Mesenchymal stem cell (in vitro differentiated cells and primary cell): ENCODE measurements at regions not wholly inside any gene's neighbourhood (a gene's known extent, or its start where the extent isn't known, plus 50 kb on each side); places are given as distances from the start of the nearest gene placed in this dataset.

Source experiments
- DNase-seq: peaks from one replicate; pipeline ENCODE4 v3.0.0-alpha.2; 2013
- H2AFZ ChIP-seq: one replicate; pipeline ENCODE4 v1.6.1; 2013; ENCODE audit warnings: low read depth, mild to moderate bottlenecking, control low read depth, inconsistent platforms, low read length, moderate library complexity
- H2AK5ac ChIP-seq: 2 replicates; pipeline ENCODE4 v1.6.1; 2013; ENCODE audit warnings: low read length, moderate library complexity, mild to moderate bottlenecking, inconsistent platforms; ENCODE audit not compliant: severe bottlenecking
- H2BK120ac ChIP-seq: one replicate; pipeline ENCODE4 v1.6.1; 2013; ENCODE audit warnings: low read depth, mild to moderate bottlenecking, inconsistent platforms, low read length, moderate library complexity
- H2BK12ac ChIP-seq, 2 experiments: one replicate each; pipeline ENCODE4 v1.6.1; 2013; ENCODE audit warnings: inconsistent platforms in 2 of 2, low read length in 2 of 2, mild to moderate bottlenecking in 2 of 2, moderate library complexity in 2 of 2, control low read depth in 1 of 2
- H2BK15ac ChIP-seq: one replicate; pipeline ENCODE4 v1.6.1; 2013; ENCODE audit warnings: mild to moderate bottlenecking, low read depth, inconsistent platforms; ENCODE audit not compliant: poor library complexity, severe bottlenecking
- H2BK5ac ChIP-seq: 2 replicates; pipeline ENCODE4 v1.6.1; 2013; ENCODE audit warnings: low read depth, mild to moderate bottlenecking, low read length, control low read depth, inconsistent platforms; ENCODE audit not compliant: poor library complexity, severe bottlenecking
- H3K14ac ChIP-seq, 2 experiments: one replicate each; pipeline ENCODE4 v1.6.1; 2013; ENCODE audit warnings: inconsistent platforms in 2 of 2, low read length in 2 of 2, control low read depth in 1 of 2, mild to moderate bottlenecking in 1 of 2, moderate library complexity in 1 of 2
- H3K18ac ChIP-seq, 2 experiments: one replicate each; pipeline ENCODE4 v1.6.1; 2013; ENCODE audit warnings: inconsistent platforms in 2 of 2, low read length in 2 of 2, control low read depth in 1 of 2, low read depth in 1 of 2, mild to moderate bottlenecking in 1 of 2
- H3K23ac ChIP-seq, 2 experiments: one replicate each; pipeline ENCODE4 v1.6.1; 2013; ENCODE audit warnings: inconsistent platforms in 2 of 2, low read length in 2 of 2, mild to moderate bottlenecking in 2 of 2, moderate library complexity in 2 of 2, control low read depth in 1 of 2
- H3K27ac ChIP-seq: 2 replicates; pipeline ENCODE4 v1.5.1; 2013; ENCODE audit warnings: mild to moderate bottlenecking, moderate library complexity, low read length, control low read depth, inconsistent platforms; ENCODE audit not compliant: poor library complexity, severe bottlenecking
- H3K27me3 ChIP-seq, 2 experiments: 2 replicates each; pipeline versions ENCODE4 v1.6.1 to v1.7.0; 2013; ENCODE audit warnings: low read length in 2 of 2, mild to moderate bottlenecking in 2 of 2, moderate library complexity in 2 of 2, control low read depth in 1 of 2, inconsistent platforms in 1 of 2; ENCODE audit not compliant: control insufficient read depth in 1 of 2, insufficient read depth in 1 of 2
- H3K36me3 ChIP-seq, 2 experiments: 2 replicates each; pipeline versions ENCODE4 v1.6.1 to v1.7.0; 2013; ENCODE audit warnings: low read length in 2 of 2, control low read depth in 1 of 2, inconsistent platforms in 1 of 2, low read depth in 1 of 2, mild to moderate bottlenecking in 1 of 2; ENCODE audit not compliant: insufficient read depth in 2 of 2, control insufficient read depth in 1 of 2
- H3K4ac ChIP-seq, 2 experiments: one replicate each; pipeline ENCODE4 v1.6.1; 2013; ENCODE audit warnings: inconsistent platforms in 2 of 2, low read length in 2 of 2, mild to moderate bottlenecking in 2 of 2, moderate library complexity in 2 of 2, control low read depth in 1 of 2, low read depth in 1 of 2
- H3K4me1 ChIP-seq: 2 replicates; pipeline ENCODE4 v1.6.1; 2013; ENCODE audit warnings: low read depth, low read length, control low read depth; ENCODE audit not compliant: control insufficient read depth, insufficient read depth
- H3K4me2 ChIP-seq: 2 replicates; pipeline ENCODE4 v1.6.1; 2013; ENCODE audit warnings: low read length, mild to moderate bottlenecking, inconsistent platforms; ENCODE audit not compliant: poor library complexity, severe bottlenecking
- H3K4me3 ChIP-seq, 2 experiments: 2 replicates each; pipeline versions ENCODE4 v1.5.1 to v1.7.0; 2013; ENCODE audit warnings: low read length in 2 of 2, mild to moderate bottlenecking in 2 of 2, control low read depth in 1 of 2, low read depth in 1 of 2; ENCODE audit not compliant: insufficient read depth in 1 of 2
- H3K79me1 ChIP-seq: replicated peaks from 2 replicates; pipeline ENCODE4 v1.6.1; 2013; ENCODE audit warnings: mild to moderate bottlenecking, control low read depth, low read length, inconsistent platforms; ENCODE audit not compliant: poor library complexity, severe bottlenecking
- H3K9ac ChIP-seq: 2 replicates; pipeline ENCODE4 v1.7.0; 2013; ENCODE audit warnings: mild to moderate bottlenecking, low read length, moderate library complexity
- H3K9me3 ChIP-seq: 2 replicates; pipeline ENCODE4 v1.7.0; 2013; ENCODE audit warnings: mild to moderate bottlenecking, low read length; ENCODE audit not compliant: control insufficient read depth
- H4K8ac ChIP-seq: one replicate; pipeline ENCODE4 v1.6.1; 2013; ENCODE audit warnings: inconsistent platforms, mild to moderate bottlenecking, low read length, moderate library complexity
- H4K91ac ChIP-seq: one replicate; pipeline ENCODE4 v1.6.1; 2013; ENCODE audit warnings: mild to moderate bottlenecking, low read length, inconsistent platforms
- WGBS: methylation state at CpG from one replicate; pipeline ENCODE4 v1.1.7; 2013; ENCODE audit warnings: mixed read lengths; 5-methylcytosine and 5-hydroxymethylcytosine counted together

GRCh38 chr12:24021164-24021502, 71.7 kb upstream of the SOX5 start:
- Histone ChIP-seq H3K9me3 (no peaks in the 10 kb centered on the region), H2BK15ac (no peak overlapping the region), H4K8ac (no peak overlapping the region), H3K4ac (no peak overlapping the region), H2BK5ac (no peak overlapping the region), H3K23ac (no peak overlapping the region), H3K79me1 (no peaks in the 10 kb centered on the region), H4K91ac (no peak overlapping the region), H2BK120ac (no peak overlapping the region), H3K27me3 (no peaks in the 10 kb centered on the region), H2AK5ac (no peak overlapping the region), H3K9ac (no peak overlapping the region), H3K27ac (no peak overlapping the region), H2AFZ (no peak overlapping the region), H3K14ac (no peak overlapping the region), H3K36me3 (no peaks in the 10 kb centered on the region), H3K4me2 (no peak overlapping the region), H3K18ac (no peak overlapping the region), H3K4me1 (no peaks in the 10 kb centered on the region), H3K4me3 (no peak overlapping the region), H2BK12ac (no peak overlapping the region)
- WGBS, result 100% methylated on average over 3 of the region's 4 CpGs
- DNase-seq, result no peak

GRCh38 chr12:24020397-24021163, 71.1 kb upstream of the SOX5 start:
- H2BK15ac ChIP-seq, result no peak overlapping the region
- WGBS, result 93% methylated on average over 9 of the region's 11 CpGs

GRCh38 chr12:24015833-24016160, 66.3 kb upstream of the SOX5 start:
- H3K9me3 ChIP-seq, result no peaks in the 10 kb centered on the region
- H3K4ac ChIP-seq, result no peak overlapping the region
- DNase-seq, result no peak
- H3K18ac ChIP-seq, result no peak overlapping the region
- H4K8ac ChIP-seq, result no peak overlapping the region
- H2AFZ ChIP-seq, result no peak overlapping the region
- H3K9ac ChIP-seq, result no peak overlapping the region
- no peak overlapping the region for H3K27ac ChIP-seq
- H2AK5ac ChIP-seq, result no peak overlapping the region
- H2BK120ac ChIP-seq, result no peak overlapping the region
- H2BK15ac ChIP-seq, result no peak overlapping the region
- 88% methylated on average over 2 of the region's 2 CpGs for WGBS
- no peaks in the 10 kb centered on the region for H3K36me3 ChIP-seq
- H3K14ac ChIP-seq, result no peak overlapping the region
- H3K23ac ChIP-seq, result no peak overlapping the region
- no peak overlapping the region for H2BK12ac ChIP-seq
- H3K4me2 ChIP-seq, result no peak overlapping the region
- no peaks in the 10 kb centered on the region for H3K79me1 ChIP-seq
- H3K4me3 ChIP-seq, result no peak overlapping the region
- H3K27me3 ChIP-seq, result no peaks in the 10 kb centered on the region
- no peaks in the 10 kb centered on the region for H3K4me1 ChIP-seq
- no peak overlapping the region for H2BK5ac ChIP-seq
- H4K91ac ChIP-seq, result no peak overlapping the region

More at GRCh38 chr12:24020397-24021163, 71.1 kb upstream of the SOX5 start:
- Histone ChIP-seq H3K27me3 (no peaks in the 10 kb centered on the region), H2BK12ac (no peak overlapping the region), H3K9ac (no peak overlapping the region), H3K36me3 (no peaks in the 10 kb centered on the region), H2AK5ac (no peak overlapping the region), H4K91ac (no peak overlapping the region), H3K4me3 (no peak overlapping the region), H2BK5ac (no peak overlapping the region), H3K4me1 (no peaks in the 10 kb centered on the region), H3K27ac (no peak overlapping the region), H2BK120ac (no peak overlapping the region), H3K79me1 (no peaks in the 10 kb centered on the region), H4K8ac (no peak overlapping the region), H2AFZ (no peak overlapping the region), H3K18ac (no peak overlapping the region), H3K23ac (no peak overlapping the region), H3K4me2 (no peak overlapping the region), H3K9me3 (no peaks in the 10 kb centered on the region), H3K14ac (no peak overlapping the region), H3K4ac (no peak overlapping the region)
- no peak for DNase-seq

GRCh38 chr12:24014915-24015832, 65.7 kb upstream of the SOX5 start:
- Histone ChIP-seq H3K14ac (no peak overlapping the region), H3K4me3 (no peak overlapping the region), H3K23ac (no peak overlapping the region), H3K9ac (no peak overlapping the region), H3K36me3 (no peaks in the 10 kb centered on the region), H3K4me2 (no peak overlapping the region), H4K8ac (no peak overlapping the region), H3K27me3 (no peaks in the 10 kb centered on the region), H2AFZ (no peak overlapping the region), H3K4me1 (no peaks in the 10 kb centered on the region), H2BK5ac (no peak overlapping the region), H4K91ac (no peak overlapping the region), H3K27ac (no peak overlapping the region), H3K9me3 (no peaks in the 10 kb centered on the region), H2BK15ac (no peak overlapping the region), H2AK5ac (no peak overlapping the region), H3K18ac (no peak overlapping the region), H2BK12ac (no peak overlapping the region), H3K79me1 (no peaks in the 10 kb centered on the region), H2BK120ac (no peak overlapping the region), H3K4ac (no peak overlapping the region)
- WGBS, result 81% methylated on average over 6 of the region's 10 CpGs
- DNase-seq, result no peak
